ENCODE measurements at regions not wholly inside any gene's neighbourhood (a gene's known extent, or its start where the extent isn't known, plus 50 kb on each side); places are given as distances from the start of the nearest gene placed in this dataset.

- H3K4me3 ChIP-seq (ENCODE audit: low read depth in 1 of 2, low read length in 2 of 2): no peak overlapping the region
- ATAC-seq (ENCODE audit: insufficient read depth, low read depth) (no peak), DNase-seq (no peak)
- peaks cover 17% of the 10 kb centered on the region for H3K4me1 ChIP-seq (ENCODE audit: insufficient read depth, low read length)
- no peaks in the 10 kb centered on the region for H3K9me3 ChIP-seq (ENCODE audit: insufficient read depth, low read length, severe bottlenecking)
- H3K36me3 ChIP-seq (ENCODE audit: insufficient read depth, low read length): no peaks in the 10 kb centered on the region
- peak overlapping the region; percentile 64 for H2AFZ ChIP-seq (ENCODE audit: low read depth, low read length)
- no peaks in the 10 kb centered on the region for H4K20me1 ChIP-seq (ENCODE audit: insufficient read depth, low read length)
- no peak overlapping the region for H3K4me2 ChIP-seq (ENCODE audit: insufficient read depth, low read length)
- no peak overlapping the region for H3K27ac ChIP-seq (ENCODE audit: low read length)
- no peaks in the 10 kb centered on the region for H3K79me2 ChIP-seq (ENCODE audit: insufficient read depth, low read length)
- H3K27me3 ChIP-seq (ENCODE audit: insufficient read depth, low read length, poor library complexity): no peaks in the 10 kb centered on the region
- TF ChIP-seq CTCF (IDR thresholded peaks at IDR 0.05; ENCODE audit: borderline replicate concordance, extremely low read depth, low read length, poor library complexity, severe bottlenecking) (no peak), EZH2 (IDR thresholded peaks at IDR 0.05; ENCODE audit: borderline replicate concordance, low read depth, low read length, severe bottlenecking) (no peak)
- no peak overlapping the region for H3K9ac ChIP-seq (ENCODE audit: low read depth, low read length)
Observed at GRCh38 chr15:95987886-95988573, 342.5 kb upstream of the NR2F2 start.

- Histone ChIP-seq H3K4me2 (ENCODE audit: insufficient read depth, low read length) (no peak overlapping the region), H3K9me3 (ENCODE audit: insufficient read depth, low read length, severe bottlenecking) (no peaks in the 10 kb centered on the region), H3K4me1 (ENCODE audit: insufficient read depth, low read length) (peaks cover 17% of the 10 kb centered on the region), H2AFZ (ENCODE audit: low read depth, low read length) (peak overlapping the region; percentile 64), H3K36me3 (ENCODE audit: insufficient read depth, low read length) (no peaks in the 10 kb centered on the region), H3K27me3 (ENCODE audit: insufficient read depth, low read length, poor library complexity) (no peaks in the 10 kb centered on the region), H3K27ac (ENCODE audit: low read length) (no peak overlapping the region), H3K4me3 (ENCODE audit: low read depth in 1 of 2, low read length in 2 of 2) (no peak overlapping the region), H3K79me2 (ENCODE audit: insufficient read depth, low read length) (no peaks in the 10 kb centered on the region), H3K9ac (ENCODE audit: low read depth, low read length) (no peak overlapping the region), H4K20me1 (ENCODE audit: insufficient read depth, low read length) (no peaks in the 10 kb centered on the region)
- DNase-seq (no peak), ATAC-seq (ENCODE audit: insufficient read depth, low read depth) (no peak)
- no peak for TF ChIP-seq CTCF (IDR thresholded peaks at IDR 0.05; ENCODE audit: borderline replicate concordance, extremely low read depth, low read length, poor library complexity, severe bottlenecking)
- TF ChIP-seq EZH2 (IDR thresholded peaks at IDR 0.05; ENCODE audit: borderline replicate concordance, low read depth, low read length, severe bottlenecking): no peak
Observed at GRCh38 chr15:95988574-95988887, 342.0 kb upstream of the NR2F2 start.

- Histone ChIP-seq H3K27ac (ENCODE audit: low read length) (no peak overlapping the region), H4K20me1 (ENCODE audit: insufficient read depth, low read length) (no peaks in the 10 kb centered on the region), H3K36me3 (ENCODE audit: insufficient read depth, low read length) (no peaks in the 10 kb centered on the region), H2AFZ (ENCODE audit: low read depth, low read length) (no peak overlapping the region), H3K27me3 (ENCODE audit: insufficient read depth, low read length, poor library complexity) (no peaks in the 10 kb centered on the region), H3K79me2 (ENCODE audit: insufficient read depth, low read length) (no peaks in the 10 kb centered on the region), H3K9me3 (ENCODE audit: insufficient read depth, low read length, severe bottlenecking) (no peaks in the 10 kb centered on the region), H3K4me1 (ENCODE audit: insufficient read depth, low read length) (peaks cover 17% of the 10 kb centered on the region), H3K9ac (ENCODE audit: low read depth, low read length) (no peak overlapping the region), H3K4me2 (ENCODE audit: insufficient read depth, low read length) (no peak overlapping the region), H3K4me3 (ENCODE audit: low read depth in 1 of 2, low read length in 2 of 2) (no peak overlapping the region)
- DNase-seq (no peak), ATAC-seq (ENCODE audit: insufficient read depth, low read depth) (no peak)
- TF ChIP-seq CTCF (IDR thresholded peaks at IDR 0.05; ENCODE audit: borderline replicate concordance, extremely low read depth, low read length, poor library complexity, severe bottlenecking) (no peak), EZH2 (IDR thresholded peaks at IDR 0.05; ENCODE audit: borderline replicate concordance, low read depth, low read length, severe bottlenecking) (no peak)
Observed at GRCh38 chr15:95989392-95989791, 341.1 kb upstream of the NR2F2 start.
